ENCODE measurements at regions not wholly inside any gene's neighbourhood (a gene's known extent, or its start where the extent isn't known, plus 50 kb on each side); places are given as distances from the start of the nearest gene placed in this dataset.

DNA sequence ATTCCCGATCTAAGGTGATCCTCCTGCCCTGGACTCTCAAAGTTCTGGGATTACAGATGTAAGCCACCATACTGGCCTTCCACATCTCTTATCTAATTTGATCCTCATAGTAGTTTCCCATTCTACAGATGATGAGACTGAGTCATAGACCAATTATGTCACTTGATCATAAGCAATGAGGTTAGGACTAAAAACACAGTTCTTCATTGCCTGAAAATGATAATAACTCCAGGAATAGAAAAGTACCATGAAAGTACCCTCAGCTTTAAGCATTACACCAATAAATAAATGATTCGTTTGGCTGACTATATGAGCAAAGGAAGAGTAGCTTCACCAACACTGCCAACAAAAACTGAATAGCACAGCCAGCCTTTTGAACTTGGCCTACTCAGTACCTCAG lies 389.5 kb downstream of the ACTL7B start:
- H3K27ac ChIP-seq (ENCODE audit: low read depth in 1 of 2, low read length in 2 of 2): no peak overlapping the region
- H3K4me1 ChIP-seq (ENCODE audit: control insufficient read depth in 4 of 4, insufficient read depth in 4 of 4, low read length in 3 of 4): no peaks in the 10 kb centered on the region
- H3K9ac ChIP-seq (ENCODE audit: low read depth in 1 of 2, low read length in 2 of 2): no peak overlapping the region
- 90% methylated on average over 2 of the region's 2 CpGs for WGBS
- no peaks in the 10 kb centered on the region for H3K27me3 ChIP-seq (ENCODE audit: control insufficient read depth in 4 of 4, insufficient read depth in 4 of 4, low read length in 3 of 4)
- DNase-seq (ENCODE audit: low spot score): no peak
- no peak for TF ChIP-seq SP1 (IDR thresholded peaks at IDR 0.05)
- TF ChIP-seq, protein P1, sequence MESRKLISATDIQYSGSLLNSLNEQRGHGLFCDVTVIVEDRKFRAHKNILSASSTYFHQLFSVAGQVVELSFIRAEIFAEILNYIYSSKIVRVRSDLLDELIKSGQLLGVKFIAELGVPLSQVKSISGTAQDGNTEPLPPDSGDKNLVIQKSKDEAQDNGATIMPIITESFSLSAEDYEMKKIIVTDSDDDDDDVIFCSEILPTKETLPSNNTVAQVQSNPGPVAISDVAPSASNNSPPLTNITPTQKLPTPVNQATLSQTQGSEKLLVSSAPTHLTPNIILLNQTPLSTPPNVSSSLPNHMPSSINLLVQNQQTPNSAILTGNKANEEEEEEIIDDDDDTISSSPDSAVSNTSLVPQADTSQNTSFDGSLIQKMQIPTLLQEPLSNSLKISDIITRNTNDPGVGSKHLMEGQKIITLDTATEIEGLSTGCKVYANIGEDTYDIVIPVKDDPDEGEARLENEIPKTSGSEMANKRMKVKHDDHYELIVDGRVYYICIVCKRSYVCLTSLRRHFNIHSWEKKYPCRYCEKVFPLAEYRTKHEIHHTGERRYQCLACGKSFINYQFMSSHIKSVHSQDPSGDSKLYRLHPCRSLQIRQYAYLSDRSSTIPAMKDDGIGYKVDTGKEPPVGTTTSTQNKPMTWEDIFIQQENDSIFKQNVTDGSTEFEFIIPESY (IDR thresholded peaks at IDR 0.05): no peak
- no peak for TF ChIP-seq EGR1 (IDR thresholded peaks at IDR 0.05; ENCODE audit: low read depth in 2 of 2)
- TF ChIP-seq FOXA1 (IDR thresholded peaks at IDR 0.05): no peak
- no peak for TF ChIP-seq FOXA2 (IDR thresholded peaks at IDR 0.05)
- H3K36me3 ChIP-seq (ENCODE audit: control insufficient read depth in 4 of 4, insufficient read depth in 3 of 4, low read depth in 1 of 4, low read length in 3 of 4): no peaks in the 10 kb centered on the region
- no peaks in the 10 kb centered on the region for H3K9me3 ChIP-seq (ENCODE audit: control insufficient read depth in 4 of 4, low read length in 3 of 4)
- no peak overlapping the region for H3K4me3 ChIP-seq (ENCODE audit: low read depth in 1 of 3, low read length in 3 of 3)

DNA sequence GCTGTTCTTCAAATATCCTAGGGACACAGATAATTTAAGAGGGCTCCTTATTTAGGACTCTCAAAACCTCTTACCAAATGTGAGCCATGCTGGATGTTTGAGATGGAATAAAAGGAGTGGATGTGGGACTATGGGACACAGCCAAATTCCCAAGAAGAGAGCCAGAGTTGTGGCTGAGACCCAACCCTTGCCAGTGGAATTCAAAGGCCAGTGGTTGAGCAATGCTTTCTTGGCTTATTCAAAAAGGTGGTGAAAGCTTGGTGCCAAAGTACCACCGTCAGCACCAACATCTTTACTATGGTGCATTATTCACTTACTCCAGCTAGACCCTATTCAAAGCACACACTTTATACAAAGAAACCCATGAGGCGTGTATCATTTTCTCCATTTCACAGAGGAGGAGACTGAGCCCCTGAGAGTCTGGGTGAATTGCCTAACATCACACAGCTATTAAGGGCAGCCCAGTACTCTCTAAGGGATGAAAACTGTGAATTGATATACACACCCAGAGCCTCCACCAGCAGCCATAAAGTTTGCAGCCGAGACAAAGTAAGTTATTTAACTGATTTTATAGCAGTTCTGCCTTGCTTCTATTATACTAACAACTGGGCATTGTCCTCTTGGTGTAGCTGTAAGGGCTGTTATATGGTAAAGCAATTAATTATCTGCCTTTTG lies 391.7 kb downstream of the ACTL7B start:
- TF ChIP-seq HNF4A (conservative IDR thresholded peaks at IDR 0.05): no peak
- TF ChIP-seq GABPA (IDR thresholded peaks at IDR 0.05 in 1 of 2, conservative IDR thresholded peaks at IDR 0.05 in 1 of 2): no peak
- no peak for TF ChIP-seq SP1 (IDR thresholded peaks at IDR 0.05)
- TF ChIP-seq FOXA1 (IDR thresholded peaks at IDR 0.05): no peak
- TF ChIP-seq, protein P2, sequence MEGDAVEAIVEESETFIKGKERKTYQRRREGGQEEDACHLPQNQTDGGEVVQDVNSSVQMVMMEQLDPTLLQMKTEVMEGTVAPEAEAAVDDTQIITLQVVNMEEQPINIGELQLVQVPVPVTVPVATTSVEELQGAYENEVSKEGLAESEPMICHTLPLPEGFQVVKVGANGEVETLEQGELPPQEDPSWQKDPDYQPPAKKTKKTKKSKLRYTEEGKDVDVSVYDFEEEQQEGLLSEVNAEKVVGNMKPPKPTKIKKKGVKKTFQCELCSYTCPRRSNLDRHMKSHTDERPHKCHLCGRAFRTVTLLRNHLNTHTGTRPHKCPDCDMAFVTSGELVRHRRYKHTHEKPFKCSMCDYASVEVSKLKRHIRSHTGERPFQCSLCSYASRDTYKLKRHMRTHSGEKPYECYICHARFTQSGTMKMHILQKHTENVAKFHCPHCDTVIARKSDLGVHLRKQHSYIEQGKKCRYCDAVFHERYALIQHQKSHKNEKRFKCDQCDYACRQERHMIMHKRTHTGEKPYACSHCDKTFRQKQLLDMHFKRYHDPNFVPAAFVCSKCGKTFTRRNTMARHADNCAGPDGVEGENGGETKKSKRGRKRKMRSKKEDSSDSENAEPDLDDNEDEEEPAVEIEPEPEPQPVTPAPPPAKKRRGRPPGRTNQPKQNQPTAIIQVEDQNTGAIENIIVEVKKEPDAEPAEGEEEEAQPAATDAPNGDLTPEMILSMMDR (IDR thresholded peaks at IDR 0.05; ENCODE audit: low read depth, low read length, missing input control): no peak
- TF ChIP-seq HNF4G (IDR thresholded peaks at IDR 0.05): no peak
- TF ChIP-seq, protein P1 (IDR thresholded peaks at IDR 0.05): no peak
- TF ChIP-seq FOXA2 (IDR thresholded peaks at IDR 0.05): no peak
- TF ChIP-seq YY1 (IDR thresholded peaks at IDR 0.05): no peak
- TF ChIP-seq RAD21 (IDR thresholded peaks at IDR 0.05): no peak
- no peak for TF ChIP-seq EGR1 (IDR thresholded peaks at IDR 0.05; ENCODE audit: low read depth in 2 of 2)
- TF ChIP-seq, protein P3, sequence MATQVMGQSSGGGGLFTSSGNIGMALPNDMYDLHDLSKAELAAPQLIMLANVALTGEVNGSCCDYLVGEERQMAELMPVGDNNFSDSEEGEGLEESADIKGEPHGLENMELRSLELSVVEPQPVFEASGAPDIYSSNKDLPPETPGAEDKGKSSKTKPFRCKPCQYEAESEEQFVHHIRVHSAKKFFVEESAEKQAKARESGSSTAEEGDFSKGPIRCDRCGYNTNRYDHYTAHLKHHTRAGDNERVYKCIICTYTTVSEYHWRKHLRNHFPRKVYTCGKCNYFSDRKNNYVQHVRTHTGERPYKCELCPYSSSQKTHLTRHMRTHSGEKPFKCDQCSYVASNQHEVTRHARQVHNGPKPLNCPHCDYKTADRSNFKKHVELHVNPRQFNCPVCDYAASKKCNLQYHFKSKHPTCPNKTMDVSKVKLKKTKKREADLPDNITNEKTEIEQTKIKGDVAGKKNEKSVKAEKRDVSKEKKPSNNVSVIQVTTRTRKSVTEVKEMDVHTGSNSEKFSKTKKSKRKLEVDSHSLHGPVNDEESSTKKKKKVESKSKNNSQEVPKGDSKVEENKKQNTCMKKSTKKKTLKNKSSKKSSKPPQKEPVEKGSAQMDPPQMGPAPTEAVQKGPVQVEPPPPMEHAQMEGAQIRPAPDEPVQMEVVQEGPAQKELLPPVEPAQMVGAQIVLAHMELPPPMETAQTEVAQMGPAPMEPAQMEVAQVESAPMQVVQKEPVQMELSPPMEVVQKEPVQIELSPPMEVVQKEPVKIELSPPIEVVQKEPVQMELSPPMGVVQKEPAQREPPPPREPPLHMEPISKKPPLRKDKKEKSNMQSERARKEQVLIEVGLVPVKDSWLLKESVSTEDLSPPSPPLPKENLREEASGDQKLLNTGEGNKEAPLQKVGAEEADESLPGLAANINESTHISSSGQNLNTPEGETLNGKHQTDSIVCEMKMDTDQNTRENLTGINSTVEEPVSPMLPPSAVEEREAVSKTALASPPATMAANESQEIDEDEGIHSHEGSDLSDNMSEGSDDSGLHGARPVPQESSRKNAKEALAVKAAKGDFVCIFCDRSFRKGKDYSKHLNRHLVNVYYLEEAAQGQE (IDR thresholded peaks at IDR 0.05): no peak
- TF ChIP-seq, protein P4, sequence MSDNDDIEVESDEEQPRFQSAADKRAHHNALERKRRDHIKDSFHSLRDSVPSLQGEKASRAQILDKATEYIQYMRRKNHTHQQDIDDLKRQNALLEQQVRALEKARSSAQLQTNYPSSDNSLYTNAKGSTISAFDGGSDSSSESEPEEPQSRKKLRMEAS (IDR thresholded peaks at IDR 0.05): no peak
- TF ChIP-seq, protein P5, sequence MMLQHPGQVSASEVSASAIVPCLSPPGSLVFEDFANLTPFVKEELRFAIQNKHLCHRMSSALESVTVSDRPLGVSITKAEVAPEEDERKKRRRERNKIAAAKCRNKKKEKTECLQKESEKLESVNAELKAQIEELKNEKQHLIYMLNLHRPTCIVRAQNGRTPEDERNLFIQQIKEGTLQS (IDR thresholded peaks at IDR 0.05): no peak
- no peak overlapping the region for H3K4me3 ChIP-seq (ENCODE audit: low read depth in 1 of 3, low read length in 3 of 3)
- DNase-seq (ENCODE audit: low spot score): no peak
- H3K4me1 ChIP-seq (ENCODE audit: control insufficient read depth in 4 of 4, insufficient read depth in 4 of 4, low read length in 3 of 4): no peaks in the 10 kb centered on the region
- H3K36me3 ChIP-seq (ENCODE audit: control insufficient read depth in 4 of 4, insufficient read depth in 3 of 4, low read depth in 1 of 4, low read length in 3 of 4): no peaks in the 10 kb centered on the region
- H3K27ac ChIP-seq (ENCODE audit: low read depth in 1 of 2, low read length in 2 of 2): no peak overlapping the region
- H3K27me3 ChIP-seq (ENCODE audit: control insufficient read depth in 4 of 4, insufficient read depth in 4 of 4, low read length in 3 of 4): no peaks in the 10 kb centered on the region
- 56% methylated on average over 3 of the region's 3 CpGs for WGBS
- H3K9ac ChIP-seq (ENCODE audit: low read depth in 1 of 2, low read length in 2 of 2): no peak overlapping the region
- H3K9me3 ChIP-seq (ENCODE audit: control insufficient read depth in 4 of 4, low read length in 3 of 4): no peaks in the 10 kb centered on the region
